ENCODE measurements at regions not wholly inside any gene's neighbourhood (a gene's known extent, or its start where the extent isn't known, plus 50 kb on each side); places are given as distances from the start of the nearest gene placed in this dataset.

GRCh38 chr18:22868831-22869230, 64.3 kb upstream of the RBBP8 start:
- H3K9me3 ChIP-seq (ENCODE audit: low read length) = no peaks in the 10 kb centered on the region

DNA sequence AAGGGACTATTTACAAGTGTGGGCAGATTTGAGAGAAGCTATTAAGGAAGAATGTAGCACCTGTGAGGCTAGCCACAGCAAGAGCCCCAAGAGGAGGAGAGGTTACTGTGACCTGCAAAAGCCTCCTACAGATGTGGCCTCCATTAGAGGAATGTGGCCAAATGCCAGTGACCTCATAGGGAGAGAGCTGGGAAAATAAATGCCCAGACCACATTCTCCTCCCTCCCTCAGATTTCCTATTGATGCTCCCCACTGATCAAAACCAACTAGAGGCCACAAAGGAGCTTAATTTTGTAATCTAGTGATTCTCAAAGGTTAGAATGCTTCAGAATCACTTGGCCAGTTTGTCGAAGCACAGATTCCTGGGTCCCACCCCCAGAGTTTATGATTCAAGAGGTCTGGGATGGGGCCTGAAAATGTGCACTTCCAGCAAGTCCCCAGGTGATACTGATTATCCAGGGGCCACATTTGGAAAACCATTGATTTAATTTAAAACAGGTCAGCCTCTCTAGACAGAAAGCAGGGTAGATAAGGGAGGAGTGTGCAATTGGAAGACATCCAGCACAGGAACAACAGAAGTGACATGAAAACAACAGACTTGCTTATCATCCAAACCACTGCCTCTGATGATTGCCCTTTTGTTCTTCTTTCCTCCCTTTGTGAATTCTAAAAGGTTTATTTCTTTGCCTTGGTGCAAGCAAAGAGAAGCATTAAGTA, 61.2 kb upstream of the RBBP8 start:
- H3K36me3 ChIP-seq (ENCODE audit: insufficient read depth, low read length) = no peaks in the 10 kb centered on the region
- H3K4me3 ChIP-seq (ENCODE audit: low read depth, low read length, poor library complexity, severe bottlenecking) = no peak overlapping the region
- H3K9me3 ChIP-seq (ENCODE audit: low read length) = no peaks in the 10 kb centered on the region
- no peaks in the 10 kb centered on the region for H3F3A ChIP-seq (ENCODE audit: insufficient read depth, low read length)
- no peaks in the 10 kb centered on the region for H3K9me2 ChIP-seq (ENCODE audit: low read depth, low read length)
- no peak overlapping the region for H3K27ac ChIP-seq (ENCODE audit: low read depth, low read length, poor library complexity, severe bottlenecking)
- H3K79me2 ChIP-seq (ENCODE audit: insufficient read depth, low read length) = no peaks in the 10 kb centered on the region
- H3K9ac ChIP-seq (ENCODE audit: low read length) = no peak overlapping the region
- no peak for TF ChIP-seq CTCF (IDR thresholded peaks at IDR 0.05; ENCODE audit: low read length)
- no peak for TF ChIP-seq EZH2 (IDR thresholded peaks at IDR 0.05; ENCODE audit: borderline replicate concordance, low read length)
- no peaks in the 10 kb centered on the region for H3K4me1 ChIP-seq (ENCODE audit: insufficient read depth, low read length, severe bottlenecking)
- no peak overlapping the region for H2AFZ ChIP-seq (ENCODE audit: low read length)
- no peaks in the 10 kb centered on the region for H4K20me1 ChIP-seq (ENCODE audit: insufficient read depth, low read length)
- H3K4me2 ChIP-seq (ENCODE audit: low read length) = no peak overlapping the region
- H3K27me3 ChIP-seq (ENCODE audit: insufficient read depth, low read length) = no peaks in the 10 kb centered on the region

More at GRCh38 chr18:22868831-22869230, 64.3 kb upstream of the RBBP8 start:
- Histone ChIP-seq H3K9ac (ENCODE audit: low read length) (no peak overlapping the region), H3K27me3 (ENCODE audit: insufficient read depth, low read length) (no peaks in the 10 kb centered on the region), H3K79me2 (ENCODE audit: insufficient read depth, low read length) (no peaks in the 10 kb centered on the region), H4K20me1 (ENCODE audit: insufficient read depth, low read length) (no peaks in the 10 kb centered on the region), H2AFZ (ENCODE audit: low read length) (no peak overlapping the region), H3K4me2 (ENCODE audit: low read length) (no peak overlapping the region), H3F3A (ENCODE audit: insufficient read depth, low read length) (no peaks in the 10 kb centered on the region), H3K4me3 (ENCODE audit: low read depth, low read length, poor library complexity, severe bottlenecking) (no peak overlapping the region), H3K36me3 (ENCODE audit: insufficient read depth, low read length) (no peaks in the 10 kb centered on the region), H3K4me1 (ENCODE audit: insufficient read depth, low read length, severe bottlenecking) (no peaks in the 10 kb centered on the region), H3K9me2 (ENCODE audit: low read depth, low read length) (no peaks in the 10 kb centered on the region), H3K27ac (ENCODE audit: low read depth, low read length, poor library complexity, severe bottlenecking) (no peak overlapping the region)
- no peak for TF ChIP-seq CTCF (IDR thresholded peaks at IDR 0.05; ENCODE audit: low read length)
- no peak for TF ChIP-seq EZH2 (IDR thresholded peaks at IDR 0.05; ENCODE audit: borderline replicate concordance, low read length)

DNA sequence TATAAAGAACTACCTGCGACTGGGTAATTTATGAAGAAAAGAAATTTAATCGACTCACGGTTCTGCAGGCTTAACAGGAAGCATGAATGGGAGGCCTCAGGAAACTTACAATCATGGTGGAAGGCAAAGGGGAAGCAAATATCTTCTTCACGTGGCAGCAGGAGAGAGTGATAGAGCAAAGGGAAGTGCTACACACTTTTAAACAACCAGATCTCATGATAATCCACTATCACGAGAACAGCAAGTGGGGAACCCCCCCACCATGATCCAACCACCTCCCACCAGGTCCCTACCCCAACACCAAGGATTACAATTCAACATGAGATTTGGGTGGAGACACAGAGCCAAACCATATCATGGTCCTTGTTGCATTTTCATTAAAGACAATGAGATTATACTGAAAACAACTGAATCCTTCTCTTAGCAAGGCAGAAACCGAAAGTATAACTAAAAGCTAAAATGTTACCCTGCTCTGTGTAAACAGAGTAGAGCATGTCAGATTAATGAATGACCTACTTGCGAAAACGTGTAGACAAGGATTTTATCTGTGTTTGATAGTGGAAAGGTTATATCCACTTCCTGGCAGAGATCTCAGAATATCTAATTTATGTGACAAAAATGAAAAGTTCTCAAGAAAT, 60.1 kb upstream of the RBBP8 start:
- H3K27ac ChIP-seq (ENCODE audit: low read depth, low read length, poor library complexity, severe bottlenecking) = no peak overlapping the region
- H2AFZ ChIP-seq (ENCODE audit: low read length) = no peak overlapping the region
- H3K79me2 ChIP-seq (ENCODE audit: insufficient read depth, low read length) = no peaks in the 10 kb centered on the region
- TF ChIP-seq CTCF (IDR thresholded peaks at IDR 0.05; ENCODE audit: low read length) = no peak
- TF ChIP-seq EZH2 (IDR thresholded peaks at IDR 0.05; ENCODE audit: borderline replicate concordance, low read length) = no peak
- H3K9ac ChIP-seq (ENCODE audit: low read length) = no peak overlapping the region
- no peak overlapping the region for H3K4me2 ChIP-seq (ENCODE audit: low read length)
- H3F3A ChIP-seq (ENCODE audit: insufficient read depth, low read length) = no peaks in the 10 kb centered on the region
- H3K27me3 ChIP-seq (ENCODE audit: insufficient read depth, low read length) = no peaks in the 10 kb centered on the region
- no peaks in the 10 kb centered on the region for H4K20me1 ChIP-seq (ENCODE audit: insufficient read depth, low read length)
- H3K9me3 ChIP-seq (ENCODE audit: low read length) = no peaks in the 10 kb centered on the region
- no peaks in the 10 kb centered on the region for H3K36me3 ChIP-seq (ENCODE audit: insufficient read depth, low read length)
- H3K4me1 ChIP-seq (ENCODE audit: insufficient read depth, low read length, severe bottlenecking) = no peaks in the 10 kb centered on the region
- H3K4me3 ChIP-seq (ENCODE audit: low read depth, low read length, poor library complexity, severe bottlenecking) = no peak overlapping the region
- no peaks in the 10 kb centered on the region for H3K9me2 ChIP-seq (ENCODE audit: low read depth, low read length)
